Stimulated activated CD4-positive, alpha-beta T cell treated with anti-CD3 and anti-CD28 coated beads, TNF-alpha, amount 100 ng/mL, for 4 hours (primary cell): ENCODE measurements at regions not wholly inside any gene's neighbourhood (a gene's known extent, or its start where the extent isn't known, plus 50 kb on each side); places are given as distances from the start of the nearest gene placed in this dataset.

Experiments
- DNase-seq, 3 experiments: peaks; one replicate each; pipeline ENCODE4 v3.0.0-alpha.2; 2020; ENCODE audit warnings: low read depth in 3 of 3

DNA sequence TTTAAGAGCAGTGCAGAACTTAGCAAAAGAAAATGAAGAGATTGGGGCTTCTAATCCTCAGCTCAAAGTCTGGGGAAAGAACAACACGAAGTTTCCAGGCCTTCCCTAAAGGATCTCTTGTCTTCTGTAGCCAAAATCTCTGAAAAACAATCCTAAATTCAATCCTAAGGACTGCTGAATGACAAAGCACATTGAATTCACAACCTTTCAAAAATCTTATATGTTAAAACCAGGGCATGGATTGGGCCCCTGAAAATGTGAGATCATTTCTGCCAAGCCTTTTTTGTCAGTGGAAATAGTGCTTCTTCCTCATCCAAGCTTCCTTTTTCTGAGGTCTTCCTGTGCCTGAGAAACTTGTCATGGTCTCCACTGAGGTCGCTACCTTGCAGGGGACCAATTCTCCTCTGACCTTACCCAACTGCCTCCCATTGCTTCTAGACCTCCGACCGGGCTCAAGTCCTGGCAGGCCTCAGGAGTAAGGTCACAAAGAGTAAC, 126.2 kb upstream of the ARID1B start:
- no peak for DNase-seq

DNA sequence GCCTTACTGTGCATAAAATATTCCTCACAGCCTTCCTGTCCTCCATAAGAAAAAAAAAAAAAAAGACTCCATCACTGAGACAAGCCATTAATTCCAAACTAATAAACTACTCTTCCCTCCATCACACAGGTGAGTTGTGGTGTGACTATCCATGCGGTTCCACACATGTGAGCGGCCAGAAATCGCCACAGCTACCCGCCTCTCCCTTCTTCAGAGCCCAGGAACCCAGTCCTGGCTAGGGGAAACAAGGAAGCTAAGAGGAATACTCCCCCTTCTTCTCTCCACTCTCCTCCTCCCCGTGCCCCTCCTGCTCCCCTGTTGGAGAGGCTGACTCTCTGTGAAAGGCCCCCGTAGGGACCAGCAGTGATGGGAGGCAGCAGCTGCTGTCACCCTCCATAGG, 128.6 kb upstream of the ARID1B start:
- no peak for DNase-seq

DNA sequence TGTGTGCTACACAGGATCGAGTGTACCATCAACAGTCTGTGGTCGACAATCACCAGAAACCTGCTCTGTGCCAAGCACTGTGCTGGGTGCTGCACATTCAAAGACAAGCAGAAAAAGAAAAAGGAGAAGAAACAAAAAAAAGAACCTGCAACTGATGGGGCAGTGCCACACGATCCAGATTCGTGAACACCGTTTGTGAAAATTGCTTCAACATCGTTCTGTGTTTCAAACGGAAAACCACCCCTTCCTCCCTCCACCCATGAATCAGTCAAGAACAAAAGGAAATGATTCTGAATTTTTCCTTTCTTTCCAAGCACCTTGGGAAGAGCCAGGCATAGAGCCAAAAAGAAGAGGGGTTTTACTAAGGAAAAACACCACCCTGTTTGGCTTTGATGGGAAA, 129.2 kb upstream of the ARID1B start:
- DNase-seq, result no peak

DNA sequence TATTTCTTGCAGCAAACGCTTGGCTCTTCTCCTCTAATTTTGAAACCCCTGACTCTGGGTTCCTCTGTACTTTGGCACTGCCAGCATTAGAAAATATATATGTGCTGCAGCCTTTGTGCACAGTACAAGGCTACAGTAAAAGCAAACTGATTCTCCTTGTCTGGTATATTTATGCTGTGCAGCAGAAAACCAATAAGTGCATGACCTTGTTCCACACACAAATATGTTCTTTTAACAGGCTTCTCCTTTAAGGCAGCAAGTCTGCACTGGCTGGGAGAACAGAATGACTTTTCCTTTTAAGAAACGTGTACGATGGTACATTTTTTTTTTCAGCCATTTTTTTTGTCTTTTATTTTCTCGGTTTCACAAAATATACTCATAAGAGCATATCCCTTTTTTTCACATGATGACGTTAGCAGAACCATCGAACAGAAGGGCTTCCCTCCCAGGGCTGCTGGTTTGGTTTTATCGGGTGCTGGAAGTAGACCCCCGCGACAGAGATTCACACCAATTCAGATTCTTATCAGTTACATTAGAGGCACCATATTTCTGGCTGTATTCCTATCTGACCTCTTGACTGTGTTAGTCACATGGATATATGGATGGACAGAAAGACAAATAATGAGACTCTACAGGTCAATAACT, 129.9 kb upstream of the ARID1B start:
- DNase-seq, result no peak

DNA sequence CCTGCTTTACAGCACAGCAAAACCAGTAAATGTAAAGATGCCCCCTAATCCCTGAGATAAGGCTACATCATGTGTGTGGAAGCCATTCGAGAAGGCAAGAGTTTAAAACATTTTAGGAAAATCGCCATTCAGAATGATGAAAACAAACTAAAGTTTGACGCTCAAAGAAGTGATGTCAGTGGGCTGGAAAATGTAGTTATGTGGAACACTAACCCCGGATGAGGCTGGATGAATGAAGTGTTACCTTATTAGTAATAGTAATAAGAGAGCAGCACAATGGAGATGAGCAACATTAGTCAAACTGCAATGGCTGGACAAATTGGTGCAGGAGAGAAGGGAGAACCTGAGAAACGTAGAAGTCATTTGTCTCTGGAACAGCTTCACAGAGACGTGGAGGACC, 130.7 kb upstream of the ARID1B start:
- no peak for DNase-seq

DNA sequence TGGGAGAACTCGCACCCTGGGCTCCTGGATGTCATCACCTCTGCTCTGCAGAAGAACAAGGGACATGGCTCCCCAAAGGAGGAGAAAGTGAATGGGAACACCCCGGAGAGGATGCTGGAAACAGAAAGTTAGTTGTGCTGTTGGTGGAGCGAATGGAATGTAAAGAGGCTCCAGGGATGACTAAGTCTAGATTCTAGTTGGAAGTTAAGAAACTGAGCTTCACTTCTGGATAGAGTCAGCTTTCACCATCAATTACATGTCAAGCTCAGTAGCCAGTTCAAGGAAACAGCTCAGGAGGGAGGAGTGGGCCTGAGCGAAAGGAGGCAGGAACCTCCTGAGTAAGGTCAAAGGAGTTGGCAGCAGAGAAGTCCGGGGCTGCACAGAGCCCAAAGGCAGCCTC, 132.1 kb upstream of the ARID1B start:
- DNase-seq, result no peak

DNA sequence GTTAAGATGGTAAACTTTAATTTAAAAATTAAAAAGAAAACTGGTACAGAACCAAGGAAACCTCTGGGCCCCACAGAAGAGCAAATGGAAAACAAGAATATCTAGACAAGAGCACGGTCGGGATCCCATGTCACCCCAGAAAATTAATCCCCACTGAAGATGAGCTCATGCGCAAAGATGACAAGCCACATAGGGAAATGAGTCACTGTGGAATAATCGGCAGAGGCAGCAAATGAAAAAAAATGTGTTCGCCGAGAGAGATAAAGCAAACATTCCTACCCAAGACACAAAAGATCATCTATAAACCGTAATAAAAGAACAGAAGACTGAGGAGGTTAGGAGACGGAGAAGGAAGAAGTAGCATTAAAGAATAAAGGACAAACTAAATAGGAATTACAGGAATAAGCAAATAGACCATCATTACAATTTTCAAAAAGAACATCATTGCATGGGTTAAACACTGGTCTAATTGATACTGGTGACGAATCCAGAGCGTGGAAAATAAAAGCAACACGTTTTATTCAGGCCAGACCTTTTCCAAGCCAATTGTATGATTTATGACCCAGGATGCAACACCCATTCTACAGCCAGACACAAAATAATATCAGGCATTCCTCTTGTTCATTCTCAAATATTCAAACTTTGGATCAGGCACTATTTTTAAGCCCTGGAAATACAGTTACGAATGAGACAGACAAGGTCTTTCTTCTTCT, 138.0 kb upstream of the ARID1B start:
- no peak for DNase-seq

DNA sequence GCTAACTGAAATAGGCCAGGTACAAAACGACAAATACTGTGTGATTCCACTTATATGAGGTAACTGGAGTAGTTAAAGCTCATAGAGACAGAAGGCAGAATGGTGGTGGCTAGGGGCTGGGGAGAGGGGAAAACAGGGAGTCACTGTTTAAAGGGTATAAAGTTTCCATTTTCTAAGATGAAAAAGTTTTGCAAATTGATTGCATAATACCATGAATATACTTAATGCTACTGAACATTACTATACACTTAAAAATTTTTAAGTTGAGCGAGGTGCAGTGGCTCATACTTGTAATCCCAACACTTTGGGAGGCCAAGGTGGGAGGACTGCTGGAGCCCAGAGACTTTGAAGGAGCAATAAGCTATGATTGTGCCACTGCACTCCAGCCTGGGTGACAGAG, 138.6 kb upstream of the ARID1B start:
- no peak for DNase-seq

DNA sequence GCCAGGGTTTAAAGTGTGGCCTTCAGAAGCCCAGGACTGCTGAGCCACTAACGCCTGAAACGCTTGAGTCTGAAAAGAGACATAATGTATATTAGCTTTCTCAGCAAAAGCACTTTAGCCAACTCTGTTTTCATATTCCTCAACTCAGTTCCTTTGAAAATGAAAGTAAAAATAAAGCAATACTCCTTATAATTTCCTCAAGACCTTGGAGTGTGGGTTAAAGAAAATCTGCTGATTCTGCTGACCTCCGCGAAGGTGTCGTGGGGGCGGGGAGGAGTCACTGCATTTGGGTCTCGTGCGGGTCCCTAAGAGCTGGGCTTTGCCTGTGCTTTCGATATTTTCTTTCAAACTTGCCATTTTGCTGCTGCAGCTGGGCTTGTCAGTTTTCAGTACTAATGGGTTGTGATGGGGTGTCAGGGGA, 142.2 kb upstream of the ARID1B start:
- DNase-seq, result no peak

DNA sequence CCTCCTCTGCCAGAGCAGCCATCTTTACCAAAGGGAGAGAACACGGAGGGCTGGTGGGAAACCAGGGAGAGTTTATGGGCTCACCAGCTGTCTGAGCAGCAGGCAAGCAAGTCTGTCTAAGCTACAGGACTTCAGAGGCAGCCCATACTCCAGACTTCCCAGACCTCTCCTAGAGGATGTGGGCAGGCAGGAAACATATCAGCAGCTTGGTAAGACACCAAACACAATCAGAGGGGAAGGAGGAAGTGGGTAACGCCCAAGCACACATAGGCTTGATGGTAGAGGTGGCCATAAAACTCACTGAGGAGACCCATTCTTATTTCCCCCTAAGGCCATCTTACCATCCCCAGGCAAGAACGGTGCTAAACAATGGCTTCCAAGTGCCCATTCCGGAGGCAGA, 143.1 kb upstream of the ARID1B start:
- DNase-seq, result no peak

DNA sequence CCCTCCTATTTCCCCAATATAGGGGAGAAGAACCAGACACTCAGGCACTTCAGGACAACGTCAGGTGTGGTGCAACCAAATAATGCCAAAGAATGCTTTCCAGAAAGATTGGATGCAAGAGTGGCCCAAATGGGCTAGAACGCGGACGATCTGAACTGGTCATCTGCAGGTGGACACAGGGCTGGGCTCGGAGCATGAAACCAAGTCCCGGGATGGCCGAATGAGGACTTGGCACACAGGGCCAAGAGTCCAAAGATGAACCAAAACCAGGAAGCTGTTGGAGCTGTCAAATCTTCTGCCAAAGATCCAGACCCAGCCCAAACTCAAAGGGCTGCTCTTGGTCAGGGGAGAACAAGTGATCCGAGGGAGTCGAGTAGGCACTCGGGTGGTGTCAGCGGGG, 143.9 kb upstream of the ARID1B start:
- no peak for DNase-seq

DNA sequence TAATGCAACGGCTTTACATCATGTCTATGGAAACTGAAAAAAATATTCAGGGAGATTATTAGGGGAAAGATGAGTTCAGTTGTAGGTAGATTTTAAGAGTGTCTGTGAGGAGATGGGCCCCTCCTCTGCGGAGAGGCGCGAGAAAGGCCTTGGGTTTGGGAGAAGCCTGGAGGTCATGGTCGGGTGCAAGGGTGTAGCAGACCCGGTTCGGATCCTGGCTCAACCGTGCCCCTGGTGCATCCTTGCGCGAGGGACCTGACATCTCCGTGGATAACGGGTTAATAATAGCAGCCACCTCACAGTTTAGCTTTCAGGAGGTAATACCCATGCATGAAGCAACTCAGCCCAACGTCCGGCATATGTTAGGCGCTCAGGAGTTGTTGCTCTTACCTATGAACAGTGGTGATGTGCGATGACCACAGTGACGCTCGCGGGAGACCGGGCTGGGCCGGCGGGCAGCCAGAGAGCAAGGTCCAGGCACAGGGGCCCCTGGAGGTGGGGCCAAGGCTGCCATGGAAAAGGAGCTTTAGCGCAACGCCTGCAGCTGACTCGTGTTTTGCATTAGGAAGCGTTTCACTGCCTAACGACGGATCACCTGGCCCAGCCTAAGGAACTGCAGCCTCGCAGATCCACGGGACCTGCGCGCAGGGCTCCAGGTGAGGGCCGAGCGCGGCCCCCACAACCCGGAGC, 146.4 kb upstream of the ARID1B start:
- no peak for DNase-seq

DNA sequence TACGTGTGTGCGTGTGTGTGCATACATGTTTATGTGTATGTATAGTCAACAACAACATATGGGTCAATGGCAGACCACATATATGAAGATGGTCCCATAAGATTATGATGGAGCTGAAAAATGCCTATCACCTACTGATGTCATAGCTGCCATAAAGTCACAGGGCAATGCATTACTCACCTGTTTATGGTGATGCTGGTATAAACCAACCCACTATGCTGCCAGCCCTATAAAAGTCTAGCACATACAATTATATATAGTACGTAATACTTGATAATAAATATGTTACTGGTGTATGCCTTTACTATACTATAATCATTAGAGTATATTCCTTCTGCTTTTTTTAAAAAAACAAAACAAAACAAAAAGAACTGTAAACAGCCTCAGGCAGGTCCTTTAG, 148.4 kb upstream of the ARID1B start:
- no peak for DNase-seq

DNA sequence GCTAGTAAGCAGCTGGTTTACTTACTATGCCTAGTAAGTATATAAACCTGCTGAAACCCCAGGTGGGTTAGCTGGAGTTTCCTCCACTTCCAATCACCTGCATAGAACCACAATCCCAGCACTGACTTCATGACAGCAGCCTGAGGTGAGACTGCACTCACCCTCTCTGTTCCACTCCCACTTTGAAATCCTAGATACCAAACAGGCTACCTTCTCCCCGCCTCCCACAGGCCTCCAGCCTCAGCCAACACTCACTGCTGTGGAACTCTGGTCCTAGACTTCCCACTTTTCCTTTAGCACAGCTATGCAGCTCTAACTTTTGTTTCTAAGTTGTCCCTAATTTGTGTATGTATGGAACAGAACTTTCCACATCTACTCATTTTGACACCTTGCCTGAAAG, 149.7 kb upstream of the ARID1B start:
- DNase-seq, result no peak

DNA sequence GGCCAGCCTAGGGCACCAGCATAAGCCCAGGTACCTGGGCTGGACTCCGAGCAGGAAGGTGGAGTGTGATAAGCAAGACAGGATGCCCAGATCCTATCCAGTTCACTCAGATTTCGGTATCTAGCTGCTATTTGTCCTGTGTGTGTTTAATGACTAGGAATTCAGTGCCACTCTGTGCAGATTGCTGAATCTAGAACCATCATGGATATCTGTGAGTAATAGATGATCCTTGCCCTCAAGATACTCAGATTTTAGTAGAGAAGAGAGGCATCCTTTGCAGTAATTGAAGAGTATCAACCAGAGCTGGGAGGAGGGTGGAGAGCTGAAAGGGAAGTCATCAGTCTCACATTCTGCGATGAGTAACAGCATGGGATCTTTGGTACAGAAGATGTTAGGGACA, 155.0 kb upstream of the ARID1B start:
- no peak for DNase-seq

DNA sequence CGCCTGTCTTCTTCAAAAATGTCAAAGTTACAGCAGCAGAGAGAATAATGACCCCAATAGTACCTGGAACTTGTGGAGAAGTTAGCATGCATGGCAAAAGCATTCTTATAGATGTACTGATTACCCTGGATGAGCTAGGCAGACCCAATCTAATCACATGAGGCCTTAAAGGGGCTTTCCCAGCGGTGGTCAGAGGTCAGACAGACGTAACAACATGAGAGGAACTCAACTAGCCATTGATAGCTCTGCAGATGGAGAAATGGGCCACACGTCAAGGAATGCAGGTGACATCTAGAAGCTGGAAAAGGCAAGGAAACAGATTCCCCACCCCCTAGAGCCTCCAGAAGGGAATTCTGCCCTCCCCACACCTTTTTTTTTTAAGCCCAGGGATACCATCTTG, 156.8 kb upstream of the ARID1B start:
- no peak for DNase-seq

DNA sequence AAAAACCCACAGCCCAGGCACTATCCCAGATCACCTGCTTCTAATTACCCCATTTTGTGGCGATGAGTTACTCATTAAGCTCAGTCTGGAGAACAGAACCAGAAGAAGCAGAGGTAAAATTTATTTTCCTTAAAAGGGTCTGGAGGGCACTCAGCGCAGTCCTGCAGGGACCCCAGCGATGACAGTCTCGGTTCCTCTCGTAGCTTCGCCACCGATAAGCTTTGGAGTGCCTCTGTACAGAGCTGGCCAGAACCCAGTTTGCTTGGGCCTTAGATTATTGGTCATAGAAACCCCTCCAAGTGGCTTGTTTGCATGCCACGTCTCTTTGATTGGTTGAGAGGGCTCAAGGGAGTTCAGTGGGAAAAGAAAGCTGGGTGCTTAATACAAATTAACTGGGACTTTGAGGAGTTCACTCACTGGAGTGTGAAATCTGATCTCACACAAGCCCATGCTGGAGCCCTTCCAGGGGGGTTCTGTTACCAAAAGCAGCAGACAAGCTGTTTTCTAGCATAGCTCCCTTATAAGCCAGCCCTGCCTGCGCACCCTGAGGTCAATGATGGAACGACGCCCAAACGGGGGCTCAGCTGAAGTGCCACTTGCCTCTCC, 158.5 kb upstream of the ARID1B start:
- no peak for DNase-seq

DNA sequence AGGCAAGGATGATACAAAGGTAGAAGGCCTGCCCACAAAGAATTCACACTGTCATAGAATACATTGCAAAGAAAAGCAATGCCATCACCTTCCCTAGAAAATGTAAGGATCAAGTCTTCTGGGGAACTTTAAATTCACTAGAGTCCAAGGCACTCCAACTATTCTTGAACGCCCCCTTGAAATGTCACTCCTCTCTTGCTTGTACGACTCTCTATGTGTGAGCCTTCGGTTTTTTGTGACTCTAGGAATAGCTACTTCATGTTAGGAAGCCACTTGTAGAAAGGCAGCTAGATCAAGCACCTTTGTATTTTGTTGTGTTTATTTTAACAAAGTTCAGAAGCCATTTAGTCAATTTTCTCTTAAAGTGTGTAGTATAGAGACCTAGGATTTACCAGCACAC, 159.2 kb upstream of the ARID1B start:
- no peak for DNase-seq

DNA sequence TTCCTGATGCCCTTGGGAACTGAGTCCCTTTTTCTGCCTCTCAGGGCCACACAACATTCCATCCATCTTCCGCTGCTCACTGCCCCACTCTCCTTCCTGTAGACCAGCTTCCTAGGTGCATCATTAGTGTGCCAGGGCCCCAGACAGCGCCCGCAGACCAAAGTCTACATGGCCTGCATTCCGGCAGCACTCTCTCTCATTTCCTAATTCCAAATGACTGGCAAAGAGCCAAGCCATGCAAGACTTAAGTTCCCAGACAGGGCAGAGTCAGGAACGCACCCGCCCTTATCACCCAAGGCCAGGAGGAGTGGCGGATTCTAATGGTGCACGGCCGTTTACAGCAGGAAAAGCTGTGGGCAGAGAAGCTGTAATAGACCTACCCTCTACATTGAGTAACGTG, 159.8 kb upstream of the ARID1B start:
- DNase-seq, result no peak

DNA sequence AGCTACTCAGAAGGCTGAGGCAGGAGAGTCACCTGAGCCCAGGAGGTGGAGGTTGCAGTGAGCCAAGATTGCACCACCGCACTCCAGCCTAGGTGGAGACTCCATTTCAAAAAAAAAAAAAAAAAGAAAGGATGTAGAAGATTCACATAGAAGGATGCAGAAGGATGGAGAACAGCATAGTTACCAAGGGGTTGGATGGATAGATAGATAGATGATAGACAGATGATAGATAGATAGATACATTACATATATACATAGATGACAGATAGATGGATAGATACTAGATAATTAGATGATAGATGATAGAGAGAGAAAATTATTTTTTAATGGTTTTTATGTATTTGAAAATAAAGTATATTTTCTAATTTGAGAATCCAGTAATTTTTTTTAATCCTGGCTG, 160.7 kb upstream of the ARID1B start:
- no peak for DNase-seq

DNA sequence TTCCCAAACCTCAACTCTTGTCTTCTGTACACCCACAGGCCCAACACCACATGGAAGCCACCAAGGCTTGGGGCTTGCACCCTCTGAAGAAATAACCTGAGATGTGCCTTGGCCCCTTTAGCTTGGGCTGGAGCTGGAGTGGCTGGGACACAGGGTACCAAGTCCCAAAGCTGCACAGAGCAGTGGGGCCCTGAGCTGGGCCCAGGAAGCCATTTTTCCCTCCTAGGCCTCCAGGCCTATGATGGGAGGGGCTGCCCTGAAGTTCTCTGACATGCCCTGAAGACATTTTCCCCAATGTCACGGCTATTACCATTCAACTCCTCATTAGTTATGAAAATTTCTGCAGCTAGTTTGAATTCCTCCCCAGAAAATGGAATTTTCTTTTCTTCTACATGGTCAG, 163.2 kb upstream of the ARID1B start:
- DNase-seq, result no peak

DNA sequence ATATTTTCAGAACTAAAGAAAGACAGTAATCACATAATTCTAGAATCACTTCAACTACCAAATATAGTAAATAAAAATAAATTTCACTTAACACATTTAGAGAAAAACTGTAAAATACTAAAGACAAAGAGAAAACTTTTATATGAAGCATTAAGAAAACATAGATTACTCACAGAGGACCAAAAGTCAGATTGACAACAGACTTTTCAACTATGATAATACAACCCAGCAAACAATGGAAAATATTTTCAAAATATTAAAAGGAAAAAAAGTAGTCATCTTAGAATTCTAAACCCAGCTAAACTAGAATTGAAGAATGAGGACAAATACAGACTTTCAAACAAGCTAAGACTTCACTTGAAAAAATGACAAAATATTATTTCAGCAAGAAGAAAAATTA, 164.8 kb upstream of the ARID1B start:
- DNase-seq, result no peak

DNA sequence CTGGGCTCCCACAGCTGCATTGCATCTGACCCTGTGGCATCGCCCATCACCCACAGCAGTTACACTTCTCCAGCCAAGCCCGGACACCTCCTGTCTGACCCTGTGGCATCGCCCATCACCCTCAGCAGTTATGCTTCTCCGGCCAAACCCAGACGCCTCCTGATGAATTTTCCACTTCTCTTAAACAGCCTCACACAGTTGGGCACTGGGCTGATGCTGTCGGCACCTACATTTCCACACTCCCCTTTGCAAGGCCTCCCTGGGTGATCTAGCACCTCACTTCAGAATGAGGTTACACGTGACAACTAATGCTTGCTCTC, 175.2 kb upstream of the ARID1B start:
- DNase-seq, result no peak
